Type B pancreatic cell (in vitro differentiated cells): ENCODE measurements at regions not wholly inside any gene's neighbourhood (a gene's known extent, or its start where the extent isn't known, plus 50 kb on each side); places are given as distances from the start of the nearest gene placed in this dataset.

Source experiments
- DNase-seq: peaks from one replicate; pipeline ENCODE4 v3.0.0; 2021; ENCODE audit warnings: mixed read lengths; ENCODE audit not compliant: unreplicated experiment; ENCODE audit errors: extremely low spot score
- H3K27ac Mint-ChIP-seq: 2 replicates; pipeline ENCODE4 v1.8.0; 2021; ENCODE audit warnings: mild to moderate bottlenecking, mixed read lengths
- H3K27me3 Mint-ChIP-seq: 2 replicates; pipeline ENCODE4 v1.8.0; 2021; ENCODE audit warnings: mixed read lengths
- H3K36me3 Mint-ChIP-seq: 2 replicates; pipeline ENCODE4 v1.8.0; 2021; ENCODE audit warnings: mixed read lengths
- H3K4me1 Mint-ChIP-seq: one replicate; pipeline ENCODE4 v1.8.0; 2021; ENCODE audit warnings: mixed read lengths; ENCODE audit not compliant: unreplicated experiment
- H3K4me3 Mint-ChIP-seq: 2 replicates; pipeline ENCODE4 v1.8.0; 2021; ENCODE audit warnings: mild to moderate bottlenecking, mixed read lengths
- H3K9me3 Mint-ChIP-seq: 2 replicates; pipeline ENCODE4 v1.8.0; 2021; ENCODE audit warnings: mixed read lengths
- CTCF ChIP-seq: fragments of 200-600 bp; sonication (generic); conservative IDR thresholded peaks from 2 replicates; pipeline ENCODE4 v1.5.0; 2021; ENCODE audit warnings: antibody characterized with exemption, mild to moderate bottlenecking

- H3K27ac Mint-ChIP-seq, result no peak overlapping the region
- H3K27me3 Mint-ChIP-seq, result no peaks in the 10 kb centered on the region
- TF ChIP-seq CTCF, result no peak
- H3K4me3 Mint-ChIP-seq, result no peak overlapping the region
- H3K36me3 Mint-ChIP-seq, result no peaks in the 10 kb centered on the region
- no peaks in the 10 kb centered on the region for H3K9me3 Mint-ChIP-seq
- H3K4me1 Mint-ChIP-seq, result peaks cover 19% of the 10 kb centered on the region
- no peak for DNase-seq
These were observed 73.2 kb upstream of the C1QTNF7 start for GRCh38 chr4:15354371-15355297.

- Mint-ChIP-seq H3K4me1 (peaks cover 2% of the 10 kb centered on the region), H3K9me3 (peaks cover 4% of the 10 kb centered on the region)
- TF ChIP-seq CTCF, result no peak
These were observed 66.3 kb upstream of the C1QTNF7 start for GRCh38 chr4:15361529-15361928.

GRCh38 chr4:15362541-15362940, 65.3 kb upstream of the C1QTNF7 start:
- no peak for DNase-seq

More at GRCh38 chr4:15361529-15361928, 66.3 kb upstream of the C1QTNF7 start:
- H3K27me3 Mint-ChIP-seq, result peaks cover 6% of the 10 kb centered on the region
- DNase-seq, result no peak
- no peak overlapping the region for H3K27ac Mint-ChIP-seq
- no peaks in the 10 kb centered on the region for H3K36me3 Mint-ChIP-seq
- H3K4me3 Mint-ChIP-seq, result no peak overlapping the region

GRCh38 chr4:15364183-15364582, 63.6 kb upstream of the C1QTNF7 start:
- peaks cover 4% of the 10 kb centered on the region for H3K9me3 Mint-ChIP-seq
- H3K36me3 Mint-ChIP-seq, result no peaks in the 10 kb centered on the region

More at GRCh38 chr4:15362541-15362940, 65.3 kb upstream of the C1QTNF7 start:
- H3K9me3 Mint-ChIP-seq, result peaks cover 4% of the 10 kb centered on the region
- peaks cover 5% of the 10 kb centered on the region for H3K4me1 Mint-ChIP-seq
- no peaks in the 10 kb centered on the region for H3K36me3 Mint-ChIP-seq
- peaks cover 8% of the 10 kb centered on the region for H3K27me3 Mint-ChIP-seq
- no peak overlapping the region for H3K4me3 Mint-ChIP-seq
- H3K27ac Mint-ChIP-seq, result no peak overlapping the region
- no peak for TF ChIP-seq CTCF

GRCh38 chr4:15365641-15366040, 62.2 kb upstream of the C1QTNF7 start:
- no peak for TF ChIP-seq CTCF
- H3K4me3 Mint-ChIP-seq, result no peak overlapping the region
- no peak overlapping the region for H3K27ac Mint-ChIP-seq
- H3K9me3 Mint-ChIP-seq, result peaks cover 4% of the 10 kb centered on the region
- DNase-seq, result no peak
- H3K4me1 Mint-ChIP-seq, result peaks cover 5% of the 10 kb centered on the region
- H3K27me3 Mint-ChIP-seq, result peaks cover 8% of the 10 kb centered on the region
- no peaks in the 10 kb centered on the region for H3K36me3 Mint-ChIP-seq

More at GRCh38 chr4:15364183-15364582, 63.6 kb upstream of the C1QTNF7 start:
- DNase-seq, result no peak
- Mint-ChIP-seq H3K27me3 (peaks cover 8% of the 10 kb centered on the region), H3K4me1 (peaks cover 5% of the 10 kb centered on the region), H3K4me3 (no peak overlapping the region), H3K27ac (no peak overlapping the region)
- TF ChIP-seq CTCF, result no peak
